Activated CD4-positive, alpha-beta T cell treated with anti-CD3 and anti-CD28 coated beads, Interleukin-2, Interleukin-4, amounts not matched to agents 100 ng/mL and 50 ng/mL, durations not matched to agents 16 hours and 8 hours (primary cell): ENCODE measurements at regions not wholly inside any gene's neighbourhood (a gene's known extent, or its start where the extent isn't known, plus 50 kb on each side); places are given as distances from the start of the nearest gene placed in this dataset.
"Not testable (repeated sequence)": the region's sequence is repeated elsewhere in the genome, so short reads cannot be mapped to it uniquely, and the experiment has no call there.

Source experiments
- DNase-seq: peaks from one replicate; pipeline ENCODE4 v3.0.0-alpha.2; 2020; ENCODE audit warnings: low spot score

GRCh38 chr3:124043023-124043422 lies 51.1 kb upstream of the ROPN1 start:
- DNase-seq: no peak

DNA sequence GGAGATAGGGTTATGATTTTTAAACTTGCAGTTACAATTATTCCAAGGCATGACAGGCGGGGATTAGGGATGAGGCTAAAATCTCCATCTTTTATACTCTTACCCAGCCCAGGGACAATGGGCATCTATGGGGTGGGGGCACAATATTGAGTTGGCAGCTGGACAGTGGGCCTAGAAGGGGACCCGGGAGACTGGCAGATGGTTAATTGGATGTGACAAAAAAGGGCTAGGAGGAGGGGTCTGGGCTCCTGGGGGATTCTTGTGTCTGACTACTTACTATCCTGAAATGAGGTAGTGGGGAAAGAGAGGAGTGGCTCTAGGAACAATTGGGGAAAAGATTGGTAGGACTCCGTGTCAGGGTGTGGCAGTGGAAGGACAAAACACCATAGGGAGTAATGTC lies 53.0 kb upstream of the ROPN1 start:
- DNase-seq: no peak

GRCh38 chr3:124048967-124049798 lies 57.3 kb upstream of the ROPN1 start:
- no peak for DNase-seq

GRCh38 chr3:124051636-124052035 lies 59.7 kb upstream of the ROPN1 start:
- DNase-seq: no peak

GRCh38 chr3:124053871-124054270 lies 61.9 kb upstream of the ROPN1 start:
- DNase-seq: no peak

- no peak for DNase-seq
Observed at GRCh38 chr3:124056846-124057245, 64.9 kb upstream of the ROPN1 start.

GRCh38 chr3:124057420-124057819 lies 65.5 kb upstream of the ROPN1 start:
- no peak for DNase-seq

- DNase-seq: no peak
Observed at GRCh38 chr3:124059580-124059979, 67.7 kb upstream of the ROPN1 start.

DNA sequence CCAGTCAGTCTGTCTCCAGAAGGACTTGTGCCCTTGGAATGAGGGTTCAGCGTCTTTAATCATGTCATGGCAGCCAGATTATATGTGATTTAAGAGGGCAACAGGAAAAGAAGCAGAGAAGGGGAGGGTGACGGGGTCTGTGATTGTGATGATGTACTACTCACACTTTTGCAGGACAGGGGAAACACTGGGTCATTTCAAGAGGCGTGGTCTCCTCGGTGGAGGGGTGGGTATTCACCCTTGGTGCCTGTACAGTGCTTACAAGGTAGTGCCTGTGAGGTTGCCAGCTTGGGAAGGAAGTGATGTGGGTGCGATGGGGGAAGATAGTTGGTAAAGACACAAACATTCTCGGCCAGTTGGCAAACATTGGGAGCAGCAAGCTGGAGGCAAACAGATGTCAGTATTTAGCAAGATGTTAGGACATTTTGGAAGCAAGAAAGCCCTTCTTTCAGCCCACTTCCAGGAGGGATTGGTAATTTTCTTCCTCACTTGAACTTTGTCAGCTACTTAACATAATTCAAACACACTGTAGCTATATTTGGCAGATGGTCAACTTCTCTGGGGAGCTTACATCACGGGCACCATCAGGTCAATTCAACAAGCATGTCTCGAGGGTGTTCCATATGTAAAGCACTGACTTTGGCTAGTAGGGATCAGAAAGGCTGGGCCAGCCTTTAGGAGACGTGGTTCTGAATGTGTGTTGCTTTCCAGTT lies 71.4 kb upstream of the ROPN1 start:
- no peak for DNase-seq

GRCh38 chr3:124064050-124064449 lies 72.1 kb upstream of the ROPN1 start:
- DNase-seq: no peak

DNA sequence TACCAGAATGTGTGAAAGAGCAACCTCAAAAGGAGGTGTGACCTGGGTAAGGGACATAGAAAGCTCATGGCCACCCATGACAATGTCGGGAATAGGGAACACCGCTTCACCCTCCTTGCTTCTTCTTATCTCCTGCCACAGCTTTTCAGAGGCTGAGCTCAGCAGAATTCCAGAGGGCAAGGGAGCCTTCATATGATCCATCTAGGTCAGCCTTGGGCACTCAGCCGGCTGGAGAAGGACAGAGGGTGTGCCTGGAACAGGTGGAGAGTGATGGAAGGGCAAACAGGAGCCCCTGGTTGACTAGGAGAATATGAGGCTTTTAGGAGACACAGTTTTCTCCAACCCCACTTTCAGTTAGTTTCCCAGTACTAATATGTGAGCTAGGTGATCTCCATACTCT lies 74.6 kb upstream of the ROPN1 start:
- DNase-seq: not testable (repeated sequence)

GRCh38 chr3:124069706-124070105 lies 77.8 kb upstream of the ROPN1 start:
- DNase-seq: not testable (repeated sequence)

DNA sequence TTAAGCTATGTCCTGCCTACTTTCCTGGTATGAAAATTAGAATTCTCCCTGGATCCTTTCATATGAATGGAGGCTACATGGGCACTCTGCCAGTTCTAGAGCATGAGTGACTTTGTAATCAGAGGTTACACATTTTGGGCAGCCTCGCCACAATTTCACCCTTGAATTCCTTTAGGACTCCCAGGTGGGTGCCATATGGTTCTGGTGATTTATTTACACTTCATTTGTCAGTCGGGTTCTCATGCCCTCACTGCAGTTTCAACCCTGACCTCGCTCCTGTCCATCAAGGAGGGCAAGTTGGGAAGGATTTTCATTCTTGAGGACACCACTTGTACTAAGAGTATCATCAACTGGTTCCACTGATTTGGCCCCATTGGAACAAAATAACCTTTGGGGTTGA lies 83.2 kb upstream of the ROPN1 start:
- not testable (repeated sequence) for DNase-seq

- DNase-seq: no peak
Observed at GRCh38 chr3:124075753-124076152, 83.8 kb upstream of the ROPN1 start.

DNA sequence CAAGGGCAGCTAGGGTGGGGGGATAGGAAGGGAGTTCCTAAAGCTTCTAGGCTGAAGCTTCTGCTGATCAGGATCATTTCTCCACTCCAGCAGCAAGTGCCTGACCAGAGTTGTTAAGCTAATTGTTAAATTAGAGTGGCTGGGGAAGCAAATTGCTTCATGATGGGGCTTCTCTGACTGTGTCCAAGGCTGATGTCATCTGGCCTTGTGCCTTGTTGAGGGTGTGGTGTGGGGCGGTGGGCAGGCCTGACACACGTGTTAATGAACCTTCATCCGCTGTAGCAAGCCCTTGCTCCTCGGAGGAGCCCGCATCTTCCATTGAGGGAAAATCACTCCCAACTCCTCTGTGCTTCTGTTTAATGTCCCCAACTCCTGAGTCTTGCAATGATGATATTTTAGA lies 84.3 kb upstream of the ROPN1 start:
- DNase-seq: no peak

DNA sequence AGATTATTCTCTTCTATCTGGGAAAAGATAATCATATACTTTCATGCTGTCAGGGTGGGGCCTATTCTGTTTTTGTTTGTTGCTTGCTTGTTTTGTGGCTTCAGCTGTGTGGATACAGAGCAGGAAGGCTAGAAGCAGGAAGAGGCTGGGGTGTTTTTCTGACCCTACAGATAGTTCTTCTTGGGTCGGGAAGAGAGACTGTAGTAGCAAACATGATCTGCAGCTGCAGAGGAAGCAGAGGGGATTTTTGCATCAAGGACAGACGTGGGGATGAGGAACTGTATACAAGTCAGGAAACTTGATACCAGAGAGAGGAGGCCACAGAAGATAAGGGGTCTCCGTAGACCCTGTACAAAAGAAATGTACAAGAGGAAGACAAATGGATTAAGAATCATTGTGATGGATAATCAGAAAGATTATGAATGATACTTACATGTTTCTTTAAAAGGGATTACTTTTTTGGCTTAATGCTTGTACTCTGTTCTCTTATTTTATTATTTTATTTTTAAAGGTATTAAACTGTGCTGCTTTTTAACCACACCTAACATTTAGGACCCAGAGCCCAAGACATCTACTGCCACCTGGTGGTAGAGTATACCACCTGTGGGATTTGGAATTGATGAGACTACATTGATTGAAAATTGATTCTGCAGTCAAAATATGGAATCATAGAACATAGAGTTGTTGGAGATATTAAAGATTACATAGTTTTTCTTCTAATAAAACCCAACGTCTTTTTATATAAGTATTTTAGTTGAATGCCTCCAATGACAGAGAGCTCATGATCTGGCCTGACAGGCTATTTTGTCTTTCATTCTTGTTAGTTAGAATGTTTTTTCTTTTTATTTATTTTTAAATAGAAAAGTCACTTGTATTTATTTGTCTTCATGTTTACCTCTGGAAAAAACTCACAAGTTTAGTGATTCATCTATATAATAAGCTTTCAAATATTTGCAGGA lies 87.3 kb upstream of the ROPN1 start:
- peak; percentile 41 for DNase-seq

DNA sequence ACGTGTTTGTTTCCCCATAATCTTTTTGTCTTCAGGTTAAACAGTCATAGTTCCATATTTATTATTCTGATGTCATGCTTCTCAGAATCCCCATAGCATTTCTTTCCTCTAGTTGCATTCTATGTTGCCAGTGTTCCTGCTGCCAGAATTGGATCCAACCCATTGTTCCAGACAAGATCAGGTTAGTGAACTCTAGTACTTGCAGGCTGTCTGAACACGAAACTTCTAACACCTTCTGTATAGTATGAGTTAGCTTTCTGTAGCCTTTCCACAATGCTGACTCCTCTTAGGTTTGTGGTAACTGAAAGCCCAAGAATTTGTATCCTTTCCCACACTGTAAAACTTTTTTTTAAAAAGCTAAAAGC lies 88.0 kb upstream of the ROPN1 start:
- DNase-seq: no peak

DNA sequence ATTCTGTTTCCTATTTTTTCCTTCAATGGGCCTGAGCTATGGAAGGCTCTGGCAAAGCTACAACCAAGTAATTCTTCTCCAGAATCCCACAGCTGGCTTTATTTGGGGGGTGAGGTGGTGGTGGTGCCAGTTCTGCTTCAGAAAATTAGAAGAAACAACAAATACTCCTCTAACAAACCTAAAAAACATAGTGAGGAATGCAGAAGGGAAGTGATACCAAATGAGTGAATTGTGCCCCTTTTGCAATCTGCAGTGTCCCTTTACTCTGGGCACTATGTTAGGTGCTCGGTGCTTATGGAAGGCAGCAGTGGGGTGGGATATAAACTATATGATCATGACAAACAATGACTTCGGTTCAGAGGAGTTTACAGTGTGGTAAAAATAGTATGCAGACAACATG lies 90.4 kb upstream of the ROPN1 start:
- DNase-seq: no peak

GRCh38 chr3:124084022-124084881 lies 92.3 kb upstream of the ROPN1 start:
- no peak for DNase-seq

DNA sequence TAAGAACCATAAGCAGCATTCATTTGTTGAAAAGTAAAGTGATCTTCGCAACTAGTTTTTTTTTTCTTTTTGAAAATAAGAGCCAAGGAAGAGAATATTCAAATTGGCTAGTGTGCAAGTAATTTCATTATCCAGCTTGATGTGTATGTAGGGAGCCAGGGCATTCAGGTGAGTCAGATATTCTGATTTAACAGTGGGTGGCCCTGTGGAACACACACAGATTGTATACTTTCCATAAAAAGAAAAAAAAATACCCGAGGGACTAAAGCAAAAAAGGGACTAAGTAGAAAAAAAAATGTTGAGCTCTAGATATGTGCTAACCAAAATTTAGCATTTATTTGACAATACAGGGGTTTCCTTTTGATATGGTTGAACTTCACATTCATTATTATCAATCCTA lies 96.9 kb upstream of the ROPN1 start:
- no peak for DNase-seq

GRCh38 chr3:124089214-124089613 lies 97.3 kb upstream of the ROPN1 start:
- DNase-seq: no peak

DNA sequence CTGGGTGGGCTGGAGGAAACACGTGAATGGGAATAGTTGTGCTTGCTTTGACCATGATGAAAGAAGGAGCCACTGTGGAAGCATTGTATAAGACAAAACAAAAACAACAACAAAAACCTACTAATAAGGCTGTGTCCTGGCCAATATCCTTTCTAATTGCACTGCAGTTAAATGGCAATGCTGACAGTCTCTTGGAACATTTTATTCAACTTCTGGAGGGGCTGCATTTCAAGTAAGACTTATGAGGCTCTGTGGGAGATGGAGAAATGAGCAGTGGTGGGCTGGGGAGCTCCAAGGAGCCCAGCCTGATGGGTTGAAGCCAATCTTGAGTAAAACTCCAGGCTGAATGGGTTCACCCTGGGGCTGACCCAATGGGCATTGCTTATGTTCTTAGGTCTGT lies 99.8 kb upstream of the ROPN1 start:
- no peak for DNase-seq
